ENCODE measurements at regions not wholly inside any gene's neighbourhood (a gene's known extent, or its start where the extent isn't known, plus 50 kb on each side); places are given as distances from the start of the nearest gene placed in this dataset.

DNA sequence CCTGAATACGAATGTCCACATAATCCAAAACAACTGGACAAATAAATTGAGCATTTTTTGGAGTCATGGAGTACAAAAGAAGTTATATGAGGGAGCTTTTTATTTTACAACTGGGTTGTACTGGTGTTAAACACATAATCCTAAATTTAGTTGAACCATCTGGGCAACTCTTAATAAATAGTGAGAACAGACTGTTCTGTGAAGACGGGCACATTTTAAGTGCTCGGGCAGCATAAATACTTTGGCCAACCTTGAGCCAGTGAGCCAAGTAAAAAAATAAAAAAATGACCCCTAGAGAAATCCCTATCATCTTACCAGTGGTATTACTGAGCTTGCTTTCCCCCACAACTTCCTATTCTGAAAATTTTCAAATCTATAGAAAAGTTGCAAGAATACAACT is 50.9 kb upstream of the PSME4 start:
- TF ChIP-seq, protein P1, sequence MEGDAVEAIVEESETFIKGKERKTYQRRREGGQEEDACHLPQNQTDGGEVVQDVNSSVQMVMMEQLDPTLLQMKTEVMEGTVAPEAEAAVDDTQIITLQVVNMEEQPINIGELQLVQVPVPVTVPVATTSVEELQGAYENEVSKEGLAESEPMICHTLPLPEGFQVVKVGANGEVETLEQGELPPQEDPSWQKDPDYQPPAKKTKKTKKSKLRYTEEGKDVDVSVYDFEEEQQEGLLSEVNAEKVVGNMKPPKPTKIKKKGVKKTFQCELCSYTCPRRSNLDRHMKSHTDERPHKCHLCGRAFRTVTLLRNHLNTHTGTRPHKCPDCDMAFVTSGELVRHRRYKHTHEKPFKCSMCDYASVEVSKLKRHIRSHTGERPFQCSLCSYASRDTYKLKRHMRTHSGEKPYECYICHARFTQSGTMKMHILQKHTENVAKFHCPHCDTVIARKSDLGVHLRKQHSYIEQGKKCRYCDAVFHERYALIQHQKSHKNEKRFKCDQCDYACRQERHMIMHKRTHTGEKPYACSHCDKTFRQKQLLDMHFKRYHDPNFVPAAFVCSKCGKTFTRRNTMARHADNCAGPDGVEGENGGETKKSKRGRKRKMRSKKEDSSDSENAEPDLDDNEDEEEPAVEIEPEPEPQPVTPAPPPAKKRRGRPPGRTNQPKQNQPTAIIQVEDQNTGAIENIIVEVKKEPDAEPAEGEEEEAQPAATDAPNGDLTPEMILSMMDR (optimal IDR thresholded peaks at IDR 0.05 in 1 of 3, IDR thresholded peaks at IDR 0.05 in 1 of 3, conservative IDR thresholded peaks at IDR 0.05 in 1 of 3; ENCODE audit: extremely low read depth in 1 of 3, insufficient read depth in 2 of 3, low read length in 3 of 3): no peak
- no peak for TF ChIP-seq EZH2 (IDR thresholded peaks at IDR 0.05; ENCODE audit: low read length)

Measured in keratinocyte (primary cell).